Suprapubic skin (tissue), 4 donors: ENCODE measurements at regions not wholly inside any gene's neighbourhood (a gene's known extent, or its start where the extent isn't known, plus 50 kb on each side); places are given as distances from the start of the nearest gene placed in this dataset.
A peak's percentile ranks its signal among the peaks of the same experiment; 100 is the strongest.

ENCODE experiments used
- DNase-seq, 2 donors: peaks; one replicate each; pipeline ENCODE4 v3.0.0-alpha.2; 2019; ENCODE audit warnings: low spot score in 2 of 2
- H3K27ac ChIP-seq: fragments of 200-600 bp; sonication (generic); one replicate; pipeline ENCODE4 v1.5.1; 2019
- H3K27me3 ChIP-seq: fragments of 200-600 bp; sonication (generic); one replicate; pipeline ENCODE4 v1.5.1; 2019
- H3K36me3 ChIP-seq: fragments of 200-600 bp; sonication (generic); one replicate; pipeline ENCODE4 v1.5.1; 2019
- H3K4me1 ChIP-seq: fragments of 200-600 bp; sonication (generic); one replicate; pipeline ENCODE4 v1.5.1; 2019
- H3K4me3 ChIP-seq: fragments of 200-600 bp; sonication (generic); one replicate; pipeline ENCODE4 v1.5.1; 2019; ENCODE audit warnings: mild to moderate bottlenecking
- H3K9me3 ChIP-seq: fragments of 200-600 bp; sonication (generic); one replicate; pipeline ENCODE4 v1.5.1; 2019
- EP300 ChIP-seq: sonication (generic); formaldehyde crosslinking; IDR thresholded peaks from one replicate; pipeline ENCODE4 v1.6.1; 2017; ENCODE audit warnings: antibody characterized with exemption
- POLR2A ChIP-seq, 2 donors: fragments of 450-650 bp; IDR thresholded peaks; one replicate each; pipeline ENCODE4 v1.6.1; 2017; ENCODE audit warnings: antibody characterized with exemption in 2 of 2, mild to moderate bottlenecking in 2 of 2, moderate library complexity in 2 of 2
- POLR2AphosphoS5 ChIP-seq, 3 donors: sonication (generic); formaldehyde crosslinking; IDR thresholded peaks; one replicate each; pipeline ENCODE4 v1.6.1; 2017; ENCODE audit warnings: antibody characterized with exemption in 3 of 3
- WGBS: methylation state at CpG from one replicate; pipeline ENCODE4 v1.1.5; 2018; 5-methylcytosine and 5-hydroxymethylcytosine counted together
- TF ChIP-seq, protein P1 (sequence below), 2 donors: fragments of 200-600 bp in 1 of 2; fragments of 450-650 bp in 1 of 2; sonication (generic) in 1 of 2; IDR thresholded peaks; one replicate each; pipeline ENCODE4 v1.5.1; 2016 to 2019; ENCODE audit warnings: antibody characterized with exemption in 2 of 2, mild to moderate bottlenecking in 1 of 2, moderate library complexity in 1 of 2

DNA sequence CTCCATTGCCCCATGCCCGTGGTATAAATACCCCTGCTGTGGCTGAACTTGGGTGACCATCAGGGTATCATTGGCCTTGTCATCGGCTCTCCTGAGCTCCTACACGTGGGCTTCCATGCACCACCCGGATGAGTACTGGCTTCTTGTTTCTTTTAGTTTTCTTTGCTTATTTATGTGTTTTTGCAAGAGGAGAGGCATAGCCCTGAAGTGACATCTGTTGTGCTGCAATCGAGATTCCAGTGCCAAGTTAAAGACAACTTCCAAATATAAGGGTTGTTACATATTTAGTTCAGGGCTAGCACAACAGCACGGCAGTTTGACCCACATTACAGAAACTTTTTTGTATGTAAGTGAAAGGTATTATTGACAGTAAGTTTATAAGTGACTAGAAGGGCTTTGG, 1087.1 kb downstream of the TBC1D22A start:
- TF ChIP-seq EP300 (no peak), POLR2A (IDR thresholded peaks at IDR 0.05) (no peak), POLR2AphosphoS5 (IDR thresholded peaks at IDR 0.05) (no peak)
- TF ChIP-seq, protein P1, sequence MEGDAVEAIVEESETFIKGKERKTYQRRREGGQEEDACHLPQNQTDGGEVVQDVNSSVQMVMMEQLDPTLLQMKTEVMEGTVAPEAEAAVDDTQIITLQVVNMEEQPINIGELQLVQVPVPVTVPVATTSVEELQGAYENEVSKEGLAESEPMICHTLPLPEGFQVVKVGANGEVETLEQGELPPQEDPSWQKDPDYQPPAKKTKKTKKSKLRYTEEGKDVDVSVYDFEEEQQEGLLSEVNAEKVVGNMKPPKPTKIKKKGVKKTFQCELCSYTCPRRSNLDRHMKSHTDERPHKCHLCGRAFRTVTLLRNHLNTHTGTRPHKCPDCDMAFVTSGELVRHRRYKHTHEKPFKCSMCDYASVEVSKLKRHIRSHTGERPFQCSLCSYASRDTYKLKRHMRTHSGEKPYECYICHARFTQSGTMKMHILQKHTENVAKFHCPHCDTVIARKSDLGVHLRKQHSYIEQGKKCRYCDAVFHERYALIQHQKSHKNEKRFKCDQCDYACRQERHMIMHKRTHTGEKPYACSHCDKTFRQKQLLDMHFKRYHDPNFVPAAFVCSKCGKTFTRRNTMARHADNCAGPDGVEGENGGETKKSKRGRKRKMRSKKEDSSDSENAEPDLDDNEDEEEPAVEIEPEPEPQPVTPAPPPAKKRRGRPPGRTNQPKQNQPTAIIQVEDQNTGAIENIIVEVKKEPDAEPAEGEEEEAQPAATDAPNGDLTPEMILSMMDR (IDR thresholded peaks at IDR 0.05) = no peak
- Histone ChIP-seq H3K4me1 (peaks cover 28% of the 10 kb centered on the region), H3K27me3 (peaks cover 2% of the 10 kb centered on the region), H3K4me3 (no peak overlapping the region), H3K27ac (peak overlapping the region; percentile 73), H3K9me3 (no peaks in the 10 kb centered on the region), H3K36me3 (no peaks in the 10 kb centered on the region)
- no peak for DNase-seq
- WGBS = 64% methylated on average over 6 of the region's 6 CpGs

DNA sequence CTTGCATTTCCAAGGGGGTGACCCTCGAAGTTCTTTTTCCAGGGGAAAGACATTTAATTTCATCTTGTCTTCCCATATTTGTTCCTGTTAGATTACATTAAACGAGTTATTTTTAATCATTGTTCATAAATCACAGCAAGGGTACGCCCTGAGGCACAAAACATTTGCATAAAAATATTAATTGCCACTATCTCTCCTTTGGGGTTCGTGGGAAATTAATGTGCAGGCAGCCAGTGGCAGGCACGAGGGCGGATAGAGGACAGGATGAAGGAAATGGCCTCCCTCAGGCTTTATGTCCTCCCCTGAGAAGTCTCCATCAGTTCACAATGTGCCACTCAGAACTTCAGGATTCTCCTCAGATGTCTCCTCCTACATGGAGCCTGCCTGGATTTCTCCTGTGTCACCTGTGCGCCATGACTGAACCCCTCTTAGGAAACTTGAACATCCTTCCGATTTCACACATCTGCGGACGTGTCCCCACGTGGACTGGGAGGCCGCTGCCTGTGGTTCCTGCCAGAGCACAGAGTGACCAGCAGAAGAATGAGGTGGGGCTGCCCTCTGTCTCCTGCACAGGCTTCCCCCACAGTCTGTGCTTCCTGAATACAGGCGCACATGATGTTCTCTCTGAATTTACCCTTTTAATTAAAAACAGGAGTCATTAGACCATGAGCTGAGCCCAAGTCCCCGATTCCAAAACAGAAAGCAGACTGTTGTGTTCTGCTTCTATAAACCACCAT, 1085.9 kb downstream of the TBC1D22A start:
- H3K27ac ChIP-seq = peak overlapping the region; percentile 65
- DNase-seq = no peak
- H3K9me3 ChIP-seq = no peaks in the 10 kb centered on the region
- peaks cover 25% of the 10 kb centered on the region for H3K4me1 ChIP-seq
- peaks cover 2% of the 10 kb centered on the region for H3K27me3 ChIP-seq
- 70% methylated on average over 14 of the region's 14 CpGs for WGBS
- H3K4me3 ChIP-seq = no peak overlapping the region
- no peaks in the 10 kb centered on the region for H3K36me3 ChIP-seq
- TF ChIP-seq POLR2AphosphoS5 (IDR thresholded peaks at IDR 0.05) (peak in 2 of 3 donors; percentile 8 to 14), POLR2A (IDR thresholded peaks at IDR 0.05) (no peak)

DNA sequence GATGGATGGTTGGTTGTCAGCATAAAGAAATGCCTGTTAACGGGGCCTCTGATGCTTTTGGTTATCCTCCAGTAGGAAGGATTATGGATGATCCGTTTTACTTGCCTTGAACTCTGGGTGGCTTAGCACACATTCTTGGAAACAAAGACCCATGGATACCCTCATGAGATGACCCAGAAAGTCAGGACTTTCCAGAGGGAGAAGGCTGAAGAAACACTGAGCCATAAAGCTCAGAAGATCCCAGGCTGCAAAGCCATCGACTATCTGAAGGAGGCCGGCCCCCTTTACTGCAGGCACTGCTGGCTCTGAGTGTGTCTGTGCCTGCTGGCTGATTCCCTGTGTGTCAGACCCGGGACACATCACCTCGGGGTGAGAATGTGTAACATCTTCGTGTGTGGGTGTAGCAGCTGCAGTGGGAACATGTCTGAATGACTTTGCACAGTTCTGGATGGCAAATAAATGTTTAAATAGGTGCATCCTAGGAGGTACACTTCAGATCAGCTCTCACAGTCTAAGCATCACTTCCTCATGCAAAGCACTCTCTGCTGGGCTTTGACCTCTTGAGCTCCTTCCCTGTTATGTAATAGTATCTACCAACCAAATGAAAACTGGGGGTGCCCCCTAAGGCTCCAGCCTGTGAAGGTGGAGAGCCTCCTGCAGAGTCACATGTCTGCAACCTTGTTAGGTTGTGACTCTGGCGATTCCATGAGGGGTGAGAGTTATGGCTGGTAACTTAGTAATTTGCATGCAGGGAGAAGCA, 1084.9 kb downstream of the TBC1D22A start:
- Histone ChIP-seq H3K4me1 (peaks cover 25% of the 10 kb centered on the region), H3K4me3 (no peak overlapping the region), H3K36me3 (no peaks in the 10 kb centered on the region), H3K9me3 (no peaks in the 10 kb centered on the region), H3K27ac (no peak overlapping the region), H3K27me3 (peaks cover 2% of the 10 kb centered on the region)
- 49% methylated on average over 8 of the region's 8 CpGs for WGBS
- no peak for DNase-seq
- TF ChIP-seq EP300 (no peak), POLR2AphosphoS5 (IDR thresholded peaks at IDR 0.05) (no peak), POLR2A (IDR thresholded peaks at IDR 0.05) (no peak)
- TF ChIP-seq, protein P1 (IDR thresholded peaks at IDR 0.05) = no peak

DNA sequence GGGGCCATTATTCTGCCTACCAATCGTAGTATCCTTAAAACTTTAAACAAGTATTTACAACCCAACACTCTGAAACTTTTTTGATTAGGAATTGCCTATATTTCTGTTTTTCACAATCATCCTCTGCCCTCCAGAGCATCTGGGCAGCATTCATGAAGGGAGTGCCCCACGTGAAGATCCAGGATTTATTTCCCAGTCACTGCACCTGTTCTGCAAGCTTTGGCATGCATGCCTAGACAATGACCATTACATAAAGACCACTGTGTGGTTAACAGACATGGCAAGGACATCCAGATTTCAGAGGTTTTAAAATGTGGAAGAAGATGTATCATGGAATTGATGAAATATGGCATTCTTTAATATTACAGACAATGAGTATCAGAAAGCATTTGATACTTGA, 1083.8 kb downstream of the TBC1D22A start:
- no peak overlapping the region for H3K4me3 ChIP-seq
- TF ChIP-seq POLR2AphosphoS5 (IDR thresholded peaks at IDR 0.05) (no peak), POLR2A (IDR thresholded peaks at IDR 0.05) (no peak), EP300 (no peak)
- TF ChIP-seq, protein P1 (IDR thresholded peaks at IDR 0.05) = no peak
- H3K4me1 ChIP-seq = peaks cover 23% of the 10 kb centered on the region
- 80% methylated on average over 2 of the region's 2 CpGs for WGBS
- H3K27ac ChIP-seq = no peak overlapping the region
- peaks cover 2% of the 10 kb centered on the region for H3K27me3 ChIP-seq
- DNase-seq = no peak
- no peaks in the 10 kb centered on the region for H3K9me3 ChIP-seq
- H3K36me3 ChIP-seq = no peaks in the 10 kb centered on the region

DNA sequence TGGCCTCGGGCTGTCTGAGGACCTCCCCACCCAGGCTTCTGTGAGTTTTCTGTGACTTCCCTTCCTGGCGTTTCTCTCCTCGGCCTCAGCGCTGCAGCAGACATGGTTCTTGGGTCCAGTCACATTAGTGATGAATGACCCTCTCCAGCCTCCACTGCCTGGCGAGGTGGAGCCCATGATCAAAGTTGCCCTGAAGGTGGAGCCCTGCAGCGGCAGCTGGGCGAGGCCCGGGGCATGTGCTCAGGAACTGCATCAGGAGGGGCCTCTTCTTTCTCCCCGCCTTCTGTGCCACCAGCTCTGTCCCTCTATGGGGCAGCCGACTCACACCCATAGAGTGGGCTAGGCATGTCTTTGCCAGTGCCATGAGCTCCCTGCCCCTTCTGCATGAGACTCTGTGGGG, 1079.7 kb downstream of the TBC1D22A start:
- DNase-seq = no peak
- Histone ChIP-seq H3K4me3 (no peak overlapping the region), H3K9me3 (no peaks in the 10 kb centered on the region), H3K4me1 (no peaks in the 10 kb centered on the region), H3K27me3 (peaks cover 2% of the 10 kb centered on the region), H3K27ac (no peak overlapping the region), H3K36me3 (no peaks in the 10 kb centered on the region)
- WGBS = 67% methylated on average over 5 of the region's 10 CpGs
- no peak for TF ChIP-seq EP300
- TF ChIP-seq, protein P1 (IDR thresholded peaks at IDR 0.05) = no peak
- no peak for TF ChIP-seq POLR2A (IDR thresholded peaks at IDR 0.05)
- TF ChIP-seq POLR2AphosphoS5 (IDR thresholded peaks at IDR 0.05) = no peak
